ENCODE measurements at regions not wholly inside any gene's neighbourhood (a gene's known extent, or its start where the extent isn't known, plus 50 kb on each side); places are given as distances from the start of the nearest gene placed in this dataset.

GRCh38 chr1:173426057-173426456 is 51.1 kb upstream of the PRDX6 start:
- no peak for DNase-seq

GRCh38 chr1:173427146-173428054 is 49.7 kb upstream of the PRDX6 start:
- no peak for DNase-seq
